ENCODE measurements at regions not wholly inside any gene's neighbourhood (a gene's known extent, or its start where the extent isn't known, plus 50 kb on each side); places are given as distances from the start of the nearest gene placed in this dataset.

GRCh38 chr6:149208134-149208601 lies 109.3 kb upstream of the TAB2 start:
- DNase-seq (ENCODE audit: extremely low read depth, low read depth) = no peak
- no peak for TF ChIP-seq CTCF (IDR thresholded peaks at IDR 0.05; ENCODE audit: low read depth, low read length, missing control alignments)
- H3K4me3 ChIP-seq (replicated peaks; ENCODE audit: low read depth, low read length) = no peak overlapping the region

GRCh38 chr6:149209871-149210775 lies 107.4 kb upstream of the TAB2 start:
- no peak for DNase-seq (ENCODE audit: extremely low read depth, low read depth)
- TF ChIP-seq CTCF (IDR thresholded peaks at IDR 0.05; ENCODE audit: low read depth, low read length, missing control alignments) = no peak
- H3K4me3 ChIP-seq (replicated peaks; ENCODE audit: low read depth, low read length) = no peak overlapping the region

- no peak overlapping the region for H3K4me3 ChIP-seq (replicated peaks; ENCODE audit: low read depth, low read length)
- no peak for DNase-seq (ENCODE audit: extremely low read depth, low read depth)
- TF ChIP-seq CTCF (IDR thresholded peaks at IDR 0.05; ENCODE audit: low read depth, low read length, missing control alignments) = no peak
Observed at GRCh38 chr6:149211046-149211571, 106.4 kb upstream of the TAB2 start.

GRCh38 chr6:149212206-149212605 lies 105.3 kb upstream of the TAB2 start:
- DNase-seq (ENCODE audit: extremely low read depth, low read depth) = no peak

GRCh38 chr6:149212892-149213801 lies 104.4 kb upstream of the TAB2 start:
- no peak overlapping the region for H3K4me3 ChIP-seq (replicated peaks; ENCODE audit: low read depth, low read length)
- no peak for DNase-seq (ENCODE audit: extremely low read depth, low read depth)
- TF ChIP-seq CTCF (IDR thresholded peaks at IDR 0.05; ENCODE audit: low read depth, low read length, missing control alignments) = no peak

More at GRCh38 chr6:149212206-149212605, 105.3 kb upstream of the TAB2 start:
- no peak for TF ChIP-seq CTCF (IDR thresholded peaks at IDR 0.05; ENCODE audit: low read depth, low read length, missing control alignments)
- H3K4me3 ChIP-seq (replicated peaks; ENCODE audit: low read depth, low read length) = no peak overlapping the region

GRCh38 chr6:149213829-149214228 lies 103.7 kb upstream of the TAB2 start:
- H3K4me3 ChIP-seq (replicated peaks; ENCODE audit: low read depth, low read length) = no peak overlapping the region
- DNase-seq (ENCODE audit: extremely low read depth, low read depth) = no peak
- no peak for TF ChIP-seq CTCF (IDR thresholded peaks at IDR 0.05; ENCODE audit: low read depth, low read length, missing control alignments)
